GM03348 (cell line): ENCODE measurements at regions not wholly inside any gene's neighbourhood (a gene's known extent, or its start where the extent isn't known, plus 50 kb on each side); places are given as distances from the start of the nearest gene placed in this dataset.
"Not testable (repeated sequence)": the region's sequence is repeated elsewhere in the genome, so short reads cannot be mapped to it uniquely, and the experiment has no call there.

ENCODE experiments used
- DNase-seq: peaks from one replicate; pipeline ENCODE4 v3.0.0; 2012; ENCODE audit warnings: low spot score

DNA sequence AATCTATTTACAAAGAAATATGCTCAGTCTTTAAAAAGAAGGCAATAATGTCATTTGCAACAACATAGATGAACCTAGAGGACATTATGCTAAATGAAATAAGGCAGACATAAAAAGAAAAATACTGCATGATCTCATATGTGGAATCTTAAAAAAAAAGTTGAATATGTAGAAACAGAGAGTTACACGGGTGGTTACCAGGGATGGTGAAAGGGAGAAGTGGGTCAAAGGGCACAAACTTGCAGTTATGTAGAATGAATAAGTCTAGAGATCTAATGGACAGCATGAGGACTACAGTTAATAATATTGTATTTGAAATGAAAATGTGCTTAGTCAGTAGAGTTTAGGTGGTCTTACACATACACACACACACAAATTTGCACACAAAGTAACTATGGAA is 88.2 kb upstream of the CCDC71L start:
- DNase-seq = no peak

- no peak for DNase-seq
These were observed 89.8 kb upstream of the CCDC71L start for GRCh38 chr7:106750773-106751172.

DNA sequence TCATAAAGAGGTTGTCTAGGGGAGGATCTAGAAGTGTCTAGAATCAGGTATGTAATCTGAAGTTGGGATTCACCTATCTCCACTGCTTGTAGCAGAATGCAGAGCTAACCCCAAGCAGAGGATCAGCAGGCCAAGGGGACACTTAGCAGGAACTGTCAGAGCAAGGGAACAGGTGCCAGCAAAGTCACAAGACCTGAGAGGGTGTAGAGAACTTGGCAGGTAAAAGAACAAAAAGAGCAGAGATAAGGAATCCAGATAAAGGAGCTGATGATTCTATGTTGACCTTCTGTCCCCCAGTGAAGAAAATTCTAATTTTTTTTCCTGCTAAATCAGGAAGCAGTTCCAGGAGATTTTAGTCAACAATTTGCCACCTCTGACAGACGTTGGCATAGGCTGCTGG is 91.4 kb upstream of the CCDC71L start:
- no peak for DNase-seq

- DNase-seq = not testable (repeated sequence)
These were observed 94.1 kb upstream of the CCDC71L start for GRCh38 chr7:106755024-106755423.

DNA sequence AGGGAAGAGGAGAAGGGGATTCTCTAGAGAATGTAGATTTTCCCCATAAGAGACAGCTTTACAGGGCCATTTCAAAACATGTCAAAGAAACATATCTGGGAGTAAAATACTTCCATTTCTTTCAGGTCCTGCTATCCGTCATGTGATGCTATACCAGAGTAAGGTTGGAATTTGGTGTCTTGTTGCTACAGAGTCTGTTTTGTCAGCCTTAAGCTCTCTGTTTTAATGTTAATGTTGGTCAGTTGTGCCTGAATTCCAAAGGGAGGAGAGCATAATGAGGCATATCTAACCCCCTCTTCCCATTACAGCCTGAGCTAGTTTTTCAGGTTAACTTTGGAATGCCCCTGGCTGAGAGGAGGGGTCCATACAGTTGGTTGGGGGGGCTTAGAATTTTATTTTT is 94.7 kb upstream of the CCDC71L start:
- DNase-seq = no peak

DNA sequence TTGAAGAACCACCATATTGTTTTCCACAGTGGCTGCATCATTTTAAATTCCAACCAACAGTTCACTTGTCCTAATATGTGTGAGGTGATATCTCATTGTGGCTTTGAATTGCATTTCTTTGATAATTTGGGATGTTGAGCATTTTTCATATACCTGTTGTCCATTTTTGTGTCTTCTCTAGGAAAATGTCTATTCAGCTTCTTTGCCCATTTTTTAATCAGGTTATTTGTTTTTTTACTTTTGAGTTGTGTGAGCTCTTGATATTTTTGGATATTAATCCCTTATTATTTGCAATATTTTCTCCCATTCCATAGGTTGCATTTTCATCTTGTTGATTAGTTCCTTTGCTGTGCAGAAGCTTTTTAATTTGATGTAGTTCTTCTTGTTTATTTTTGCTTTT is 95.1 kb upstream of the CCDC71L start:
- DNase-seq = no peak

GRCh38 chr7:106756884-106757283 is 95.9 kb upstream of the CCDC71L start:
- DNase-seq = no peak

- DNase-seq = peak; percentile 16
These were observed 96.9 kb upstream of the CCDC71L start for GRCh38 chr7:106757846-106758245.

- DNase-seq = not testable (repeated sequence)
These were observed 101.9 kb upstream of the CCDC71L start for GRCh38 chr7:106762845-106763244.

GRCh38 chr7:106763717-106764116 is 101.4 kb upstream of the PIK3CG start:
- DNase-seq = no peak

GRCh38 chr7:106765727-106766355 is 99.2 kb upstream of the PIK3CG start:
- no peak for DNase-seq

DNA sequence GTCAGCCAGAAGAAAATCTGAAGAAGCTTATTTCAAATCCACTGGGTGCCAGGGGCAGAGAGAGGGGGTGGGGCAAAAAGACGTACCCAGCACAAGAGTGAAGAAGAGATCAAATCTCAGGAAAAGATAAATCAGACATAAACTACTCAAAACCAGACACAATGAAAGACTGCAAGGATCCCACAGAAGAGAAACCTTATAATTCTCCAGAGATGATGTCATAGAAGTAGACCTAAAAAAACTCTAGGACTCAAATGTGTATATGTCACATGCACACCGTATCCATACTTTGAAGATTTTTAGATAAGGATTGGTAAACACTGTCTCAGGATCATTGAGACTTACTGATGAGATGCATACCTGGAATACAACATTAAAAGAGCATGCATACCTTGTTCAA is 98.5 kb upstream of the PIK3CG start:
- no peak for DNase-seq

- no peak for DNase-seq
These were observed 98.0 kb upstream of the PIK3CG start for GRCh38 chr7:106767078-106767477.

DNA sequence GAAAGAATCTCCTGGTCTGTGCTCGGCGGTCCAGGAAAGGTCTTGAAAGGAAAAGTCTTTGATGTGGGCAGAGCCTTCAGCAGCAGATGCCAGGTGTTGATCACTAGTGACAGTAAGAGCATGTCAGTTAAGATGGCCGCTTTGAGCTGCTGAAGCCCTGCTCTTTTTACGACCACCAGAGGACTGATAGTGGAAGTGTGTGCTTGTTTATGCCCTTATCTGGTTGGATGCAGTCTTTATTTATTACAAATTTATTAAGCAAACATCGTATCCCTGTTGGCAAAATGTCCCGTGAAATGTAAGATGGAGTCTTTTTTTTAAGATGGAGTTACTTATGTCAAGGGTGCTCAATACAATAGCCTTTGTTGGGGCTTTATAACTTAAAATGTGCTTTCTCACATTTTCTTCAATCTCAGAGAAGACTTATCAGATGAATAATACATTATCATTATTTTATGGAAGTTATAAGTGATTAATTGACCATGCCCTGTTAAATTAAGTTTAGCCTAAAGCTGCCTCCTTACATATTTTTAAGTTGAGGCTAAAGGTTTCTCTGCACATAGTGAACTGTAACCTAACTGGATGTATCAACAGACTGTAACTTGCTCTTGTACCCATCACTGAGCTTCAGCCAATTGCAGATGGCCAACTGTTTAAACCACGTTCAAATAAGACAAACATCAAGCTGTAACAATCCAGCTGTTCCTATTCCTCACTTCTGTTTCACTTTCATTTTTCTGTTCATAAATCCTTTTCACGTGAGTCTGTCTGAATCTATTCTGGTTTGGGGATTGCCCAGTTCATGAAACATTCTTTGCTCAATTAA is 97.4 kb upstream of the PIK3CG start:
- no peak for DNase-seq

DNA sequence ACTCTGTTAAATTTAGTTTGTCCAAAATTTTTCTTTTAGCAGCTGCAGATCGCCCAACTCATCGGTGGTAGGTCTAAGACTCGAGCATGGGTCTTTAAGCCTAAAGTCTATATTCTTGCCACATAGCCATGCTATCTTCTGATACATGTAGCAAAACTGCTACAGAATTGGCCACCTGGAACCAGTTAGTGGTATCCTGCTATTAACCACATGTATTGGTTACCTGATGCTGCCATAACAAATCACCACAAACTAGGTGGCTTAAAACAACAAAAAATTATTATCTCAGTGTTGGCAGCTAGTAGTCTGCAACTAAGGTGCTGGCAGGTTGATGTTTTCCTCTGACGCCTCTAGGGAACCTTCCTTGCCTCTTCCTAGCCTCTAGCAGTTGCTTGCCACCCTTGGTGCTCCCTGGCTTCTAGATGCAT is 96.7 kb upstream of the PIK3CG start:
- DNase-seq = no peak

DNA sequence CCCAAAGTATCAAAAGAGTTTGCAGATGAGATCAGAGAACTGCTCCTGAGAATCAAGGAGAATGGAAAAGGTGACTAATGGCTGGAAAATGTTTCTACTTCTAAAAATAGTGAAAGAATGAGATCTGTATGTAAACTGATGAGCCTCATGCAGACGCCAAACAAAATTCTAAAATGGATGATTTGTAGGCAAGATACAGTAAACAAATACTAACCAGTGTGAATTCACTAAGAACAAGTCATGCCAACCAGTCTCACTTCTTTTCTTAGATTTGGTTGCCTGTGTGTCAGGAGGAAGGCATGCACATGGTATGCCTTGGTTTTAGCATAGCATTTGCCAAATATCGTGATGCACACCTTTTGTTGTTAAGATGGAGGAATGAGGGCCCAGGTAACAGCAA is 94.9 kb upstream of the PIK3CG start:
- DNase-seq = peak; percentile 31

DNA sequence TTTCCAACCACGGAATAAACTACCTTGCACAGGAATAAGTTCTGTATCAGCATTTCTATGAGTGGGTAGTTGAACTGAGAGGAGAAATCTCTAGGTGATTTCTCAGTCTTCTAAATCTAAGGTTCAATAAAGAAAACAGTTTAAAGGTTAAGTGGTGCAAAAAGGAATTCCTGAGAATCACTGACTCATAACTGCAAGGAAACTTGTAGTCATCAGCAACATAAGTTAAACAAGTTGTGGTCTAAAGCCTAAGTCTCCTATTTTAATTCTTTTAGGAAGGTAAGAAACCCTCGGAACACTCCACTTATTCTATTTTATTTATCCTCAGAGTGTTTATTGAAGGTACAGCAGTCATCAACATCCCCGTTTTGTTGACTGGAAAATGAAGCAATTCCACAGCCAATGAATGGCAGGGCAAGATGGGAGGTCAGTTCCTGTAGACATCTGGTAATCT is 92.4 kb upstream of the PIK3CG start:
- no peak for DNase-seq

- no peak for DNase-seq
These were observed 91.9 kb upstream of the PIK3CG start for GRCh38 chr7:106773228-106773627.

DNA sequence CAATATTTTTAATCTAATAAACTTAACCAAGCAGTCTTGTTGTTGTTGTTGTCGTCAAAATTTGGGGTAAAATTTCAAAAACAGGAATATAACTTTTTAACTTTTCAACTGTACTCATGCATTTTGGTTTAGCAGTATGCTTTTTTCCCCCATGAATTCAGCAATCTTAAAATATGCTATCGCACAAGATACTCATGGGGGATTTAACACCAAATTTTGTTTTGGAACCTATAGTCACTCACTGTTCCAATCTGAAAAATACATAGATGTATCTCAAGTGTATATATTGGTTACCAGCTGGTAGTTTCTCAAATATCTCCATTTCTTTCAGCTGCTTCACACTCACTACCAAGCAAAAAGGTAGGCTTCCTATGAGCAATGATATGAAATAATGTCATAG is 91.4 kb upstream of the PIK3CG start:
- DNase-seq = no peak

DNA sequence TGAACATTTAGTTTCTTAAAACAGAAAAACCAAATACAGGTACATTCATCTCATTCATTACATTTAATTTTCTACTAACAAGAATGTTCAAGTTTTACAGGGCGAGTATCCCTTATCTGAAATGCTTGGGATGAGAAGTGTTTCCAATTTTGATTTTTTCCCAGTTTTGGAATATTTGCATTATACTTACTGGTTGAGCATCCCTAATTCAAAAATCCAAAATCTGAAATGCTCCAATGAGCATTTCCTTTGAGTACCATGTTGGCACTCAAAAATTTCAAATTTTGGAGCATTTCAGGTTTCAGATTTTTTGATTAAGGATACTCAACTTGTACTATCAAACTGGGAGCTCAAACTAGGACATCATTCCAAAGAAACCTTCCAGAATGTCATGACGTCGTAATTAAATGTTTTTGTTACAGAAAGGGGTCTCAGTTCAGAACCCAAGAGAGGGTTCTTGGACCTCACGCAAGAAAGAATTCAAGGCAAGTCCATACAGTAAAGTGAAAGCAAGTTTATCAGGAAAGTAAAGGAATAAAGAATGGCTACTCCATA is 90.8 kb upstream of the PIK3CG start:
- no peak for DNase-seq

DNA sequence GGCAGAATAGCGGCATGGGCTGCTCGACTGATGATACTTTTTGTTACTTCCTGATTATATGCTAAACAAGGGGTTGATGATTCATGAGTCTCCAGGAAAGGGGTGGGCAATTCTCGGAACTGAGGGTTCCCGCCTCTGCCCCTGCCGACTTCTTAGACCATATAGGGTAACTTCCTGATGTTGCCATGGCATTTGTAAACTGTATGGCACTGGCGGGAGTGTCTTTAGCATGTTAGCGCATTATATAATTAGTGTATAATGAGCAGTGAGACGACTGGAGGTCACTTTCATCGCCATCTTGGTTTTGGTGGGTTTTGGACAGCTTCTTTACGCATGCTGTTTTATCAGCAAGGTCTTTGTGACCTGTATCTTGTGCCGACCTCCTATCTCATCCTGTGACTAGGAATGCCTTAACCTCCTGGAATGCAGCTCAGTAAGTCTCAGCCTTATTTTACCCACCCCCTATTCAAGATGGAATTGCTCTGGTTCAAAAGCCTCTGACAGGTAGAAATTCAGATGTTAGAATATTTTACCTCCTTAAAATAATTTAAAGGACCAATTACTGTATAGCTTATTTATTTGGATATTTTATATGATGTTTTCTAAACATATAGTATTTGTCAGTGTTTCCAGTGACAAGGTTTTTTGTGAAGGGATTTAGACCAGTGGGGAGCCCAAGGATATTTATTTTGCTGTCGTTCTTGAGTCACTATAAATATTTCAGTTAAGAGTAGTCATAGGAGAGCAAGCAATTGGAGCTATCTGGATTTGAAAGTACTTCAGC is 90.1 kb upstream of the PIK3CG start:
- DNase-seq = no peak

DNA sequence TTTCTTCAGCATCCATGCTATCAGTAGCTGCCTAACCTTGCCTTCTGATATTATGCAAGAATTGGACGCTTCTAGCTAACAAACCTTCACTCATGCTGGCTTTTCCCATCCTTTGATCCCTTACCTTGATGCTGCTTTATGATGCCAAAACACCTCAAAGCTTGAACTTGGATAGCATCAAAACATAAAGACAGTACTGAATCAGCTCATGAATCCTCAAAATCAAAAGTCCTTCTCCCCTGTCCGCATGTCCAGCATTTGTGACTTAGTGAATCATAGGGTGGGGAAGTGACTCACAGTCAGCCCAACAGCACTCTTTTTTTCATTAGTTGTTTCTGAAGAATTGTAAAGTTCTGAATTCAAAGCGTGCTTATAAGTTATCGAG is 89.5 kb upstream of the PIK3CG start:
- DNase-seq = peak; percentile 58
